Stimulated activated CD4-positive, alpha-beta T cell treated with anti-CD3 and anti-CD28 coated beads, Interleukin-1b, Interleukin-23, amount 100 ng/mL, for 24 hours (primary cell): ENCODE measurements at regions not wholly inside any gene's neighbourhood (a gene's known extent, or its start where the extent isn't known, plus 50 kb on each side); places are given as distances from the start of the nearest gene placed in this dataset.

ENCODE experiments used
- DNase-seq, 4 experiments: peaks; one replicate each; pipeline ENCODE4 v3.0.0-alpha.2; 2020; ENCODE audit warnings: low read depth in 4 of 4, low spot score in 1 of 4

GRCh38 chr18:54716586-54716985 is 111.7 kb upstream of the RAB27B start:
- DNase-seq: no peak

GRCh38 chr18:54717673-54718407 is 110.4 kb upstream of the RAB27B start:
- DNase-seq: peak in 1 of 4 experiments; percentile 13

GRCh38 chr18:54718408-54718773 is 109.9 kb upstream of the RAB27B start:
- no peak for DNase-seq

GRCh38 chr18:54720620-54721019 is 107.7 kb upstream of the RAB27B start:
- DNase-seq: no peak

- no peak for DNase-seq
Observed at GRCh38 chr18:54726143-54726542, 102.1 kb upstream of the RAB27B start.

GRCh38 chr18:54734059-54734458 is 94.2 kb upstream of the RAB27B start:
- DNase-seq: no peak

GRCh38 chr18:54736981-54737380 is 91.3 kb upstream of the RAB27B start:
- no peak for DNase-seq

- no peak for DNase-seq
Observed at GRCh38 chr18:54737986-54738385, 90.3 kb upstream of the RAB27B start.

GRCh38 chr18:54739476-54739875 is 88.8 kb upstream of the RAB27B start:
- DNase-seq: no peak

GRCh38 chr18:54740136-54740846 is 88.0 kb upstream of the RAB27B start:
- DNase-seq: no peak

GRCh38 chr18:54742120-54742519 is 86.2 kb upstream of the RAB27B start:
- DNase-seq: no peak

GRCh38 chr18:54742659-54743604 is 85.3 kb upstream of the RAB27B start:
- DNase-seq: no peak

- DNase-seq: no peak
Observed at GRCh38 chr18:54743605-54743995, 84.7 kb upstream of the RAB27B start.

GRCh38 chr18:54749291-54749690 is 79.0 kb upstream of the RAB27B start:
- no peak for DNase-seq

- no peak for DNase-seq
Observed at GRCh38 chr18:54750350-54750749, 77.9 kb upstream of the RAB27B start.

- no peak for DNase-seq
Observed at GRCh38 chr18:54752185-54752584, 76.1 kb upstream of the RAB27B start.

GRCh38 chr18:54755456-54755855 is 72.8 kb upstream of the RAB27B start:
- DNase-seq: no peak

- DNase-seq: no peak
Observed at GRCh38 chr18:54762386-54762785, 65.9 kb upstream of the RAB27B start.

GRCh38 chr18:54764786-54765185 is 63.5 kb upstream of the RAB27B start:
- DNase-seq: no peak

GRCh38 chr18:54765636-54766375 is 62.5 kb upstream of the RAB27B start:
- no peak for DNase-seq

- no peak for DNase-seq
Observed at GRCh38 chr18:54766634-54767033, 61.6 kb upstream of the RAB27B start.
